Esophagus muscularis mucosa (tissue), 4 donors: ENCODE measurements at regions not wholly inside any gene's neighbourhood (a gene's known extent, or its start where the extent isn't known, plus 50 kb on each side); places are given as distances from the start of the nearest gene placed in this dataset.

Experiments used
- EP300 ChIP-seq: sonication (generic); formaldehyde crosslinking; IDR thresholded peaks from one replicate; pipeline ENCODE4 v1.6.1; 2017; ENCODE audit warnings: antibody characterized with exemption
- POLR2A ChIP-seq: fragments of 450-650 bp; IDR thresholded peaks from one replicate; pipeline ENCODE4 v1.6.1; 2017; ENCODE audit warnings: antibody characterized with exemption, moderate library complexity, mild to moderate bottlenecking, low read depth
- POLR2AphosphoS5 ChIP-seq, 2 donors: sonication (generic); formaldehyde crosslinking; IDR thresholded peaks; one replicate each; pipeline ENCODE4 v1.6.1; 2017; ENCODE audit warnings: antibody characterized with exemption in 2 of 2
- TF ChIP-seq, protein P1 (sequence below), 3 experiments: fragments of 200-600 bp in 2 of 3; fragments of 450-650 bp in 1 of 3; sonication (generic) in 2 of 3; IDR thresholded peaks; one replicate each; pipeline ENCODE4 v1.5.1; 2017 to 2019; ENCODE audit warnings: antibody characterized with exemption in 3 of 3, mild to moderate bottlenecking in 2 of 3, moderate library complexity in 1 of 3

DNA sequence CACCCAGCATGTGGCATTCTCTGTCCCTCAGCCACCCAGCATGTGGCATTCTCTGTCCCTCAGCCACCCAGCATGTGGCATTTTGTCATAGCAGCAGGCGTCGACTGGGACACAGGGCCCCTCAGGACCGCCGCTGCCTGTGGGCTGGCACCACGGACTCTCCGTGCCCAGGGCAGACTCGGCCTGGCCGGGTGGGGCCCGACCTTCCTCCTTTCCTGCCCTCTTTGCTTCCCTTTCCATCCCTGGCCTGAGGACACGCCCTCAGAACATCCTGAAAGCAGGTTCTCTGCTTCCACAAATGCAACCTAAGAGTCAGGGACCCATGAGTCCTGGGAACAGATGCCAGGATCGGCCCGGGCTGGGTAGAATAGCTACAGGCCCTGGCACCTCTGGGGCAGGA lies 291.4 kb upstream of the SALL3 start:
- TF ChIP-seq POLR2A (no peak), EP300 (no peak), POLR2AphosphoS5 (IDR thresholded peaks at IDR 0.05) (no peak)
- TF ChIP-seq, protein P1, sequence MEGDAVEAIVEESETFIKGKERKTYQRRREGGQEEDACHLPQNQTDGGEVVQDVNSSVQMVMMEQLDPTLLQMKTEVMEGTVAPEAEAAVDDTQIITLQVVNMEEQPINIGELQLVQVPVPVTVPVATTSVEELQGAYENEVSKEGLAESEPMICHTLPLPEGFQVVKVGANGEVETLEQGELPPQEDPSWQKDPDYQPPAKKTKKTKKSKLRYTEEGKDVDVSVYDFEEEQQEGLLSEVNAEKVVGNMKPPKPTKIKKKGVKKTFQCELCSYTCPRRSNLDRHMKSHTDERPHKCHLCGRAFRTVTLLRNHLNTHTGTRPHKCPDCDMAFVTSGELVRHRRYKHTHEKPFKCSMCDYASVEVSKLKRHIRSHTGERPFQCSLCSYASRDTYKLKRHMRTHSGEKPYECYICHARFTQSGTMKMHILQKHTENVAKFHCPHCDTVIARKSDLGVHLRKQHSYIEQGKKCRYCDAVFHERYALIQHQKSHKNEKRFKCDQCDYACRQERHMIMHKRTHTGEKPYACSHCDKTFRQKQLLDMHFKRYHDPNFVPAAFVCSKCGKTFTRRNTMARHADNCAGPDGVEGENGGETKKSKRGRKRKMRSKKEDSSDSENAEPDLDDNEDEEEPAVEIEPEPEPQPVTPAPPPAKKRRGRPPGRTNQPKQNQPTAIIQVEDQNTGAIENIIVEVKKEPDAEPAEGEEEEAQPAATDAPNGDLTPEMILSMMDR (IDR thresholded peaks at IDR 0.05): no peak
